ENCODE measurements at regions not wholly inside any gene's neighbourhood (a gene's known extent, or its start where the extent isn't known, plus 50 kb on each side); places are given as distances from the start of the nearest gene placed in this dataset.

GRCh38 chr1:162983671-162984425, 85.3 kb upstream of the RGS4 start:
- H3K9me3 Mint-ChIP-seq = peaks cover 0 to 7% (median 0%) of the 10 kb centered on the region in 11 donors
- intact Hi-C loops (cut with micrococcal nuclease) = no loop called here
- ChIA-PET POLR2A (no interaction called here), CTCF (no interaction called here)
- Histone ChIP-seq H3K4me1 (ENCODE audit: control insufficient read depth in 2 of 2, insufficient read depth in 2 of 2, low read length in 2 of 2) (no peaks in the 10 kb centered on the region), H3K9me3 (ENCODE audit: control insufficient read depth in 2 of 3, low read length in 3 of 3) (no peaks in the 10 kb centered on the region), H3K36me3 (ENCODE audit: control insufficient read depth in 2 of 3, insufficient read depth in 3 of 3, low read length in 3 of 3) (no peaks in the 10 kb centered on the region), H3K27me3 (ENCODE audit: control insufficient read depth in 2 of 2, insufficient read depth in 2 of 2, low read length in 2 of 2) (no peaks in the 10 kb centered on the region), H3K4me3 (ENCODE audit: low read length) (no peak overlapping the region), H3K27ac (ENCODE audit: low read depth, low read length) (no peak overlapping the region)
- no peaks in the 10 kb centered on the region for H3K4me1 Mint-ChIP-seq
- no peak overlapping the region for H3K27ac Mint-ChIP-seq
- H3K27me3 Mint-ChIP-seq = peaks cover 0 to 51% (median 30%) of the 10 kb centered on the region in 5 donors
- DNase-seq (no peak), ATAC-seq (no peak)
- no peaks in the 10 kb centered on the region for H3K36me3 Mint-ChIP-seq
- H3K4me3 Mint-ChIP-seq = no peak overlapping the region

DNA sequence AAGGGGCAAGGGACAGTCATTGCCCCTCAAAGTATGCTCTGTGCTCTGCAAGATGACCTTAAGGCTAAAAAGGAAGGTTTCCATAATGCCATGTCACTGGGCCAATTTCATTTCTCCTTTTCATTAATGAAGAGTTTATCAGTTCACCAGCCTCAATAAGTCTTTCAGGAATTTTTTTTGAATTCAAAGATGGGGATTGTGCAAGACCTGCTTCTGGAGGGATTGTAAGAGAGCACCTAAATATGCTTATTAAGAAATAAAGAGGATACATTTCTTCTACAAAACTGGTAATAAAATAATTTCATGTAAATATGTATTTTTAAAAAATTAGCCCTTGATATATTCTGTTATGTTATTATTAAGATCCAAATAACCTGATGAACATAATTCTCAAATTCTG, 86.8 kb upstream of the RGS4 start:
- H3K36me3 ChIP-seq (ENCODE audit: control insufficient read depth in 2 of 3, insufficient read depth in 3 of 3, low read length in 3 of 3) = no peaks in the 10 kb centered on the region
- no peaks in the 10 kb centered on the region for H3K4me1 ChIP-seq (ENCODE audit: control insufficient read depth in 2 of 2, insufficient read depth in 2 of 2, low read length in 2 of 2)
- H3K27me3 Mint-ChIP-seq = peaks cover 0 to 37% (median 23%) of the 10 kb centered on the region in 5 donors
- no peak for ATAC-seq
- ChIA-PET CTCF (no interaction called here), POLR2A (no interaction called here)
- no peaks in the 10 kb centered on the region for H3K4me1 Mint-ChIP-seq
- no peaks in the 10 kb centered on the region for H3K36me3 Mint-ChIP-seq
- intact Hi-C loops (cut with micrococcal nuclease) = no loop called here
- H3K4me3 Mint-ChIP-seq = no peak overlapping the region
- H3K9me3 Mint-ChIP-seq = peaks cover 0 to 11% (median 0%) of the 10 kb centered on the region in 11 donors
- no peak for DNase-seq
- H3K4me3 ChIP-seq (ENCODE audit: low read length) = no peak overlapping the region
- no peak overlapping the region for H3K27ac ChIP-seq (ENCODE audit: low read depth, low read length)
- no peaks in the 10 kb centered on the region for H3K27me3 ChIP-seq (ENCODE audit: control insufficient read depth in 2 of 2, insufficient read depth in 2 of 2, low read length in 2 of 2)
- no peak overlapping the region for H3K27ac Mint-ChIP-seq
- H3K9me3 ChIP-seq (ENCODE audit: control insufficient read depth in 2 of 3, low read length in 3 of 3) = no peaks in the 10 kb centered on the region

GRCh38 chr1:162977944-162978568, 91.1 kb upstream of the RGS4 start:
- no peak overlapping the region for H3K27ac ChIP-seq (ENCODE audit: low read depth, low read length)
- POLR2A ChIA-PET = no interaction called here
- ATAC-seq = no peak
- peaks cover 0 to 24% (median 20%) of the 10 kb centered on the region in 5 donors for H3K27me3 Mint-ChIP-seq
- H3K36me3 ChIP-seq (ENCODE audit: control insufficient read depth in 2 of 3, insufficient read depth in 3 of 3, low read length in 3 of 3) = no peaks in the 10 kb centered on the region
- no peaks in the 10 kb centered on the region for H3K4me1 Mint-ChIP-seq
- H3K4me3 Mint-ChIP-seq = no peak overlapping the region
- H3K36me3 Mint-ChIP-seq = no peaks in the 10 kb centered on the region
- no peaks in the 10 kb centered on the region for H3K4me1 ChIP-seq (ENCODE audit: control insufficient read depth in 2 of 2, insufficient read depth in 2 of 2, low read length in 2 of 2)
- no peak for DNase-seq
- H3K9me3 Mint-ChIP-seq = peaks cover 0 to 11% (median 0%) of the 10 kb centered on the region in 11 donors
- CTCF ChIA-PET = interaction anchor here (0.7 kb wide), 1 partner anchor 1778 kb away, joined by 3 read pairs; no protein-coding TSS in a partner anchor
- H3K9me3 ChIP-seq (ENCODE audit: control insufficient read depth in 2 of 3, low read length in 3 of 3) = no peaks in the 10 kb centered on the region
- no peaks in the 10 kb centered on the region for H3K27me3 ChIP-seq (ENCODE audit: control insufficient read depth in 2 of 2, insufficient read depth in 2 of 2, low read length in 2 of 2)
- intact Hi-C loops (cut with micrococcal nuclease) = no loop called here
- no peak overlapping the region for H3K4me3 ChIP-seq (ENCODE audit: low read length)
- H3K27ac Mint-ChIP-seq = no peak overlapping the region

- Mint-ChIP-seq H3K4me1 (no peaks in the 10 kb centered on the region), H3K4me3 (no peak overlapping the region), H3K27ac (no peak overlapping the region), H3K9me3 (peaks cover 0 to 11% (median 0%) of the 10 kb centered on the region in 11 donors), H3K27me3 (peaks cover 0 to 16% (median 7%) of the 10 kb centered on the region in 5 donors), H3K36me3 (no peaks in the 10 kb centered on the region)
- no peak for ATAC-seq
- H3K27ac ChIP-seq (ENCODE audit: low read depth, low read length) = no peak overlapping the region
- POLR2A ChIA-PET = no interaction called here
- no peaks in the 10 kb centered on the region for H3K27me3 ChIP-seq (ENCODE audit: control insufficient read depth in 2 of 2, insufficient read depth in 2 of 2, low read length in 2 of 2)
- no peak overlapping the region for H3K4me3 ChIP-seq (ENCODE audit: low read length)
- no peaks in the 10 kb centered on the region for H3K9me3 ChIP-seq (ENCODE audit: control insufficient read depth in 2 of 3, low read length in 3 of 3)
- intact Hi-C loops (cut with micrococcal nuclease) = no loop called here
- no peak for DNase-seq
- CTCF ChIA-PET = no interaction called here
- no peaks in the 10 kb centered on the region for H3K4me1 ChIP-seq (ENCODE audit: control insufficient read depth in 2 of 2, insufficient read depth in 2 of 2, low read length in 2 of 2)
- H3K36me3 ChIP-seq (ENCODE audit: control insufficient read depth in 2 of 3, insufficient read depth in 3 of 3, low read length in 3 of 3) = no peaks in the 10 kb centered on the region
Measured at GRCh38 chr1:162976628-162977027, 92.5 kb upstream of the RGS4 start.

DNA sequence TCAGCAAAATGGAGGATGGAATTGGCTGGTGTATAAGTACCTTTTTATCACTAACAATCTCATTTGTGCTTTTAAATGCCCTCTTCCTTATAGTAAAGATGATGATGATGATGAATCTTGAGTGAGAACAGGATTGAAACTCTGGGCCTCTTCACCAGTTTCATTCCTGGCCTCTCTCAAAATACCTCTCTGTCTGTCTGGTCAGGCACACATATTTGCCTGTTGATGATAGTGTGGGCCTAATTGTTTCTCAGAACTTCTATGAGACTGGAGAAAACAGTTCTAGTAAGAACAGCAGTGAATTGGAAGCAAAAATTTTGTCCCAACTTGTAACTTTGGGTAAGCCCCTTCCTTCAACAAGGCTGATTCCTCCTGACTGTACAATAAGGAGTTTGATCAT, 94.4 kb upstream of the RGS4 start:
- intact Hi-C loops (cut with micrococcal nuclease) = no loop called here
- ChIA-PET CTCF (no interaction called here), POLR2A (no interaction called here)
- no peak overlapping the region for H3K27ac ChIP-seq (ENCODE audit: low read depth, low read length)
- Mint-ChIP-seq H3K27ac (no peak overlapping the region), H3K4me3 (no peak overlapping the region), H3K36me3 (no peaks in the 10 kb centered on the region), H3K9me3 (peaks cover 0 to 11% (median 0%) of the 10 kb centered on the region in 11 donors), H3K4me1 (no peaks in the 10 kb centered on the region), H3K27me3 (peaks cover 0 to 10% (median 6%) of the 10 kb centered on the region in 5 donors)
- no peak for DNase-seq
- H3K36me3 ChIP-seq (ENCODE audit: control insufficient read depth in 2 of 3, insufficient read depth in 3 of 3, low read length in 3 of 3) = no peaks in the 10 kb centered on the region
- no peaks in the 10 kb centered on the region for H3K9me3 ChIP-seq (ENCODE audit: control insufficient read depth in 2 of 3, low read length in 3 of 3)
- H3K4me3 ChIP-seq (ENCODE audit: low read length) = no peak overlapping the region
- no peaks in the 10 kb centered on the region for H3K4me1 ChIP-seq (ENCODE audit: control insufficient read depth in 2 of 2, insufficient read depth in 2 of 2, low read length in 2 of 2)
- ATAC-seq = no peak
- H3K27me3 ChIP-seq (ENCODE audit: control insufficient read depth in 2 of 2, insufficient read depth in 2 of 2, low read length in 2 of 2) = no peaks in the 10 kb centered on the region

DNA sequence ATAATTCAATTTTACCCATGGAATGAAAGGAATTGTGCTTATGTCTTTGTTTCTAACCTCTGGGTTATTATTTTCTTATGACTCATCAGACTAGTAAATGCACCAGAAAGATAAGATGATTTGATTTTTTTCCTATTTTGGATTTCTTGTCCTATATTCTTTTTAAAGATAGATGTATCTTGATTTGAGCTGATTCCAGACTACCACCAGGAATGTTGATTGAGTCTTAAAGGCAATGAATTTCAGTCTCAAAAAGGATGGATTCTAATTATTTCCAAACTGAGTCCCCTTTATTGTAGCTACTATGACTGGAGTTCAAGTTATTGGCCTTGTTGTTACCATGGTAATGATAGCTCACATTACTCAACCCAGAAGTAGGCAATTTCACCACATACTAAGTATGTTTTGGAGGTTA, 95.8 kb upstream of the RGS4 start:
- CTCF ChIA-PET = no interaction called here
- Mint-ChIP-seq H3K36me3 (no peaks in the 10 kb centered on the region), H3K27ac (no peak overlapping the region), H3K9me3 (peaks cover 0 to 4% (median 0%) of the 10 kb centered on the region in 11 donors), H3K4me1 (no peaks in the 10 kb centered on the region), H3K4me3 (no peak overlapping the region), H3K27me3 (peaks cover 0 to 11% (median 3%) of the 10 kb centered on the region in 5 donors)
- no peaks in the 10 kb centered on the region for H3K4me1 ChIP-seq (ENCODE audit: control insufficient read depth in 2 of 2, insufficient read depth in 2 of 2, low read length in 2 of 2)
- no peaks in the 10 kb centered on the region for H3K9me3 ChIP-seq (ENCODE audit: control insufficient read depth in 2 of 3, low read length in 3 of 3)
- H3K36me3 ChIP-seq (ENCODE audit: control insufficient read depth in 2 of 3, insufficient read depth in 3 of 3, low read length in 3 of 3) = no peaks in the 10 kb centered on the region
- H3K27me3 ChIP-seq (ENCODE audit: control insufficient read depth in 2 of 2, insufficient read depth in 2 of 2, low read length in 2 of 2) = no peaks in the 10 kb centered on the region
- no peak overlapping the region for H3K27ac ChIP-seq (ENCODE audit: low read depth, low read length)
- POLR2A ChIA-PET = no interaction called here
- no peak overlapping the region for H3K4me3 ChIP-seq (ENCODE audit: low read length)
- ATAC-seq (no peak), DNase-seq (no peak)
- intact Hi-C loops (cut with micrococcal nuclease) = no loop called here

GRCh38 chr1:162972773-162973172, 96.4 kb upstream of the RGS4 start:
- H3K9me3 Mint-ChIP-seq = no peaks in the 10 kb centered on the region
- H3K27ac Mint-ChIP-seq = no peak overlapping the region
- Histone ChIP-seq H3K27me3 (ENCODE audit: control insufficient read depth in 2 of 2, insufficient read depth in 2 of 2, low read length in 2 of 2) (no peaks in the 10 kb centered on the region), H3K4me3 (ENCODE audit: low read length) (no peak overlapping the region), H3K4me1 (ENCODE audit: control insufficient read depth in 2 of 2, insufficient read depth in 2 of 2, low read length in 2 of 2) (no peaks in the 10 kb centered on the region), H3K27ac (ENCODE audit: low read depth, low read length) (no peak overlapping the region), H3K36me3 (ENCODE audit: control insufficient read depth in 2 of 3, insufficient read depth in 3 of 3, low read length in 3 of 3) (no peaks in the 10 kb centered on the region), H3K9me3 (ENCODE audit: control insufficient read depth in 2 of 3, low read length in 3 of 3) (no peaks in the 10 kb centered on the region)
- ATAC-seq (no peak), DNase-seq (no peak)
- no peak overlapping the region for H3K4me3 Mint-ChIP-seq
- intact Hi-C loops (cut with micrococcal nuclease) = no loop called here
- CTCF ChIA-PET = no interaction called here
- POLR2A ChIA-PET = no interaction called here
- no peaks in the 10 kb centered on the region for H3K36me3 Mint-ChIP-seq
- H3K4me1 Mint-ChIP-seq = no peaks in the 10 kb centered on the region
- H3K27me3 Mint-ChIP-seq = peaks cover 0 to 11% (median 3%) of the 10 kb centered on the region in 5 donors

Data from naive thymus-derived CD4-positive, alpha-beta T cell (primary cell).